Choroid plexus epithelial cell (primary cell): ENCODE measurements at regions not wholly inside any gene's neighbourhood (a gene's known extent, or its start where the extent isn't known, plus 50 kb on each side); places are given as distances from the start of the nearest gene placed in this dataset.

Experiments
- DNase-seq: peaks from one replicate; pipeline ENCODE4 v3.0.0-alpha.2; 2010; ENCODE audit warnings: low read depth
- H3K4me3 ChIP-seq: 2 replicates; pipeline ENCODE4 v1.5.1; 2011; ENCODE audit warnings: low read depth, mild to moderate bottlenecking, control low read depth, low read length, moderate library complexity
- TF ChIP-seq, protein P1 (sequence below): conservative IDR thresholded peaks from 2 replicates; pipeline ENCODE4 v1.5.1; 2011; ENCODE audit warnings: low read depth, mild to moderate bottlenecking, control low read depth, inconsistent platforms, low read length, moderate library complexity

DNA sequence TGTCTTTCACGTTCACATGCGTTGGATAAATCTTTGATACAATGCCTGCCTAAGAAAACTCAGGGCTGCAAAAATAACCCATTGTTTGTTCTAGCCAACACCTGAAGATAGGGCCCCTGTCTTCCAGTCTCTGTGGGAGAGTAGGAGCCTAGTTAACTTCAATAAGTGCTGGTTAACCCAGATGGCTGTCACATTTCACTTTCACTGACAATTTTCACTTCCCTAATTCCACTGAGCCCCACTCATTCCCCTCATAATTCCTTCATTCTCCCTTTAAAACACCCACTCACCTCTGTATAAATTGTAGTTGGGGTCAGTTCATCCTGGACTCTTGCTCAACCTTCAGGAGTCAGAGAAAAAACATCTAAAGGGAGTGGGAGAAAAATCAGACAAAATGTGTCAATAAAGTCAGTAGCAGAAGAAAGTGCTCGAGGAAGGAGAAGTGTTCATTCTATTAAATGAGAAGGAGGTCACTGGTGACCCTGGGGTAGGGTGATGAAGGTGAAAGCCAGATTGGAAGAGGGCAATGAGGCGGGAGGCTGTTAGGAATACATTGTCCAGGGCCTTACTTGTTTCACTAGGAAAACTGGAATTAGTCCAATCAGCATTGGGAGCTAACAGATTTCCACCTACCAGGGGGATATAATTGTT is 51.2 kb upstream of the ABI1 start:
- no peak for DNase-seq
- TF ChIP-seq, protein P1, sequence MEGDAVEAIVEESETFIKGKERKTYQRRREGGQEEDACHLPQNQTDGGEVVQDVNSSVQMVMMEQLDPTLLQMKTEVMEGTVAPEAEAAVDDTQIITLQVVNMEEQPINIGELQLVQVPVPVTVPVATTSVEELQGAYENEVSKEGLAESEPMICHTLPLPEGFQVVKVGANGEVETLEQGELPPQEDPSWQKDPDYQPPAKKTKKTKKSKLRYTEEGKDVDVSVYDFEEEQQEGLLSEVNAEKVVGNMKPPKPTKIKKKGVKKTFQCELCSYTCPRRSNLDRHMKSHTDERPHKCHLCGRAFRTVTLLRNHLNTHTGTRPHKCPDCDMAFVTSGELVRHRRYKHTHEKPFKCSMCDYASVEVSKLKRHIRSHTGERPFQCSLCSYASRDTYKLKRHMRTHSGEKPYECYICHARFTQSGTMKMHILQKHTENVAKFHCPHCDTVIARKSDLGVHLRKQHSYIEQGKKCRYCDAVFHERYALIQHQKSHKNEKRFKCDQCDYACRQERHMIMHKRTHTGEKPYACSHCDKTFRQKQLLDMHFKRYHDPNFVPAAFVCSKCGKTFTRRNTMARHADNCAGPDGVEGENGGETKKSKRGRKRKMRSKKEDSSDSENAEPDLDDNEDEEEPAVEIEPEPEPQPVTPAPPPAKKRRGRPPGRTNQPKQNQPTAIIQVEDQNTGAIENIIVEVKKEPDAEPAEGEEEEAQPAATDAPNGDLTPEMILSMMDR, result no peak

More for the DNA sequence above, 51.2 kb upstream of the ABI1 start:
- H3K4me3 ChIP-seq, result no peak overlapping the region
